Body of pancreas (tissue), 4 donors: ENCODE measurements at regions not wholly inside any gene's neighbourhood (a gene's known extent, or its start where the extent isn't known, plus 50 kb on each side); places are given as distances from the start of the nearest gene placed in this dataset.
"Not testable (repeated sequence)": the region's sequence is repeated elsewhere in the genome, so short reads cannot be mapped to it uniquely, and the experiment has no call there.

Source experiments
- ATAC-seq: fragments of 150-250 bp; one replicate; pipeline ENCODE4 v1.9.1; 2016
- DNase-seq, 4 donors: peaks; one replicate each; pipeline ENCODE4 v3.0.0-alpha.2; 2019
- H3K27ac ChIP-seq, 4 donors: fragments of 200-600 bp; sonication (generic); 1 replicate in 3 of 4; 2 replicates in 1 of 4; pipeline versions ENCODE4 v1.5.1 to v1.6.1; 2016 to 2019; ENCODE audit warnings: mild to moderate bottlenecking in 1 of 4, mixed read lengths in 1 of 4, moderate library complexity in 1 of 4
- H3K27me3 ChIP-seq, 2 donors: fragments of 200-600 bp; sonication (generic); one replicate each; pipeline ENCODE4 v1.6.0; 2016; ENCODE audit warnings: mild to moderate bottlenecking in 1 of 2
- H3K36me3 ChIP-seq, 2 donors: fragments of 200-600 bp; sonication (generic); replicated peaks in 1 of 2; 2 replicates each; pipeline ENCODE4 v1.5.1; 2016; ENCODE audit warnings: low read depth in 2 of 2; ENCODE audit not compliant: insufficient read depth in 1 of 2
- H3K4me1 ChIP-seq: fragments of 200-600 bp; sonication (generic); one replicate; pipeline ENCODE4 v1.6.0; 2016
- H3K4me3 ChIP-seq, 2 donors: fragments of 200-600 bp; sonication (generic); 1 replicate in 1 of 2; 2 replicates in 1 of 2; pipeline ENCODE4 v1.5.1; 2016 to 2019
- H3K9me3 ChIP-seq, 3 donors: fragments of 200-600 bp; sonication (generic); 1 replicate in 2 of 3; 2 replicates in 1 of 3; pipeline ENCODE4 v1.5.1; 2016
- POLR2A ChIP-seq, 3 donors: fragments of 450-650 bp; IDR thresholded peaks; one replicate each; pipeline ENCODE4 v1.6.1; 2016; ENCODE audit warnings: antibody characterized with exemption in 3 of 3, mild to moderate bottlenecking in 2 of 3
- WGBS, 2 donors: methylation state at CpG; one replicate each; pipeline ENCODE4 v1.1.5; 2017; 5-methylcytosine and 5-hydroxymethylcytosine counted together
- intact Hi-C: fragments of 100-400 bp; cut with DNase I; formaldehyde crosslinking; loops from one replicate; pipeline ENCODE4 v1.15.1; 2023
- TF ChIP-seq, protein P1 (sequence below), 7 experiments: fragments of 450-650 bp in 4 of 7; fragments of 200-600 bp in 3 of 7; sonication (generic) in 3 of 7; IDR thresholded peaks; one replicate each; pipeline ENCODE4 v1.5.1; 2016 to 2019; ENCODE audit warnings: antibody characterized with exemption in 7 of 7

GRCh38 chr1:163596106-163596505 is 274.4 kb downstream of the NUF2 start:
- intact Hi-C loops, H3K9me3 ChIP-seq, H3K27me3 ChIP-seq, DNase-seq, H3K4me3 ChIP-seq, ATAC-seq, H3K4me1 ChIP-seq, H3K36me3 ChIP-seq, H3K27ac ChIP-seq: not testable (repeated sequence)
- WGBS, 2 donors, result 61 to 76% methylated on average over 3 of the region's 3 CpGs

DNA sequence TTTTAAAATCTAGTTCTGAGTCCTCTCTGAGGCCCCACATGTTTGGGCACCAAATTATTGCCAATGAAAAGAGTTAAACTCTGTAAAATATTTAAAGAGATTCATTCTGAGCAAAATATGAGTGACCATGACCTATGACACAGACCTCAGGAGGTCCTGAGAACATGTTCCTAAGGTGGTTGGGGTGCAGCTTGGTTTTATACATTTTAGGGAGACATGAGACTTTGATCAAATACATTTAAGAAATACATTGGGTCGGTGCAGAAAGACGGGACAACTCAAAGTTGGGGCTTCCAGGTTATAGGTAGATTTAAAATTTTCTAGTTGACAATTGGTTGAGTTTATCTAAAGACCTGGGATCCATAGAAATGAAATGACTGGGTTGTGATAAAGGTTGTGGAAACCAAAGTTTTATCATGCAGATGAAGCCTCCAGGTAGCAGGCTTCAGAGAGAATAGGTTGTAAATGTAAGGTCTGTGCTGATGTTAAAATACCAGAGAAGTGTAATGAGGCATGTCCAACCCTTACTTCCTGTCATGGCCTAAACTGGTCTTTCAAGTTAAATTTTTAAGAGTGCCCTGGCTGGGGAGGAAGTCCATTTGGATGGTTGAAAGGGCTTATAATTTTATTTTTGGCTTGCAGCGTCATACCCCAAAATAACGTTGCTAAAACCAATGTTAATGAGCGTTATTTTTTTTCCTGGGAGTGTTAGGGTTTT is 274.9 kb downstream of the NUF2 start:
- Histone ChIP-seq H3K36me3 (no peaks in the 10 kb centered on the region), H3K27me3 (no peaks in the 10 kb centered on the region), H3K4me1 (no peaks in the 10 kb centered on the region), H3K27ac (no peak overlapping the region), H3K9me3 (no peaks in the 10 kb centered on the region), H3K4me3 (no peak overlapping the region)
- 46 to 50% methylated on average over 5 of the region's 5 CpGs for WGBS, 2 donors
- intact Hi-C loops, result no loop called here
- ATAC-seq, result no peak
- TF ChIP-seq, protein P1, sequence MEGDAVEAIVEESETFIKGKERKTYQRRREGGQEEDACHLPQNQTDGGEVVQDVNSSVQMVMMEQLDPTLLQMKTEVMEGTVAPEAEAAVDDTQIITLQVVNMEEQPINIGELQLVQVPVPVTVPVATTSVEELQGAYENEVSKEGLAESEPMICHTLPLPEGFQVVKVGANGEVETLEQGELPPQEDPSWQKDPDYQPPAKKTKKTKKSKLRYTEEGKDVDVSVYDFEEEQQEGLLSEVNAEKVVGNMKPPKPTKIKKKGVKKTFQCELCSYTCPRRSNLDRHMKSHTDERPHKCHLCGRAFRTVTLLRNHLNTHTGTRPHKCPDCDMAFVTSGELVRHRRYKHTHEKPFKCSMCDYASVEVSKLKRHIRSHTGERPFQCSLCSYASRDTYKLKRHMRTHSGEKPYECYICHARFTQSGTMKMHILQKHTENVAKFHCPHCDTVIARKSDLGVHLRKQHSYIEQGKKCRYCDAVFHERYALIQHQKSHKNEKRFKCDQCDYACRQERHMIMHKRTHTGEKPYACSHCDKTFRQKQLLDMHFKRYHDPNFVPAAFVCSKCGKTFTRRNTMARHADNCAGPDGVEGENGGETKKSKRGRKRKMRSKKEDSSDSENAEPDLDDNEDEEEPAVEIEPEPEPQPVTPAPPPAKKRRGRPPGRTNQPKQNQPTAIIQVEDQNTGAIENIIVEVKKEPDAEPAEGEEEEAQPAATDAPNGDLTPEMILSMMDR (IDR thresholded peaks at IDR 0.05), result no peak
- TF ChIP-seq POLR2A (IDR thresholded peaks at IDR 0.05), result no peak
- DNase-seq, result no peak

- no peaks in the 10 kb centered on the region for H3K27me3 ChIP-seq
- no peak for ATAC-seq
- H3K4me1 ChIP-seq, result no peaks in the 10 kb centered on the region
- H3K9me3 ChIP-seq, result no peaks in the 10 kb centered on the region
- no peak for DNase-seq
- TF ChIP-seq, protein P1 (IDR thresholded peaks at IDR 0.05), result no peak
- no peak for TF ChIP-seq POLR2A (IDR thresholded peaks at IDR 0.05)
- H3K27ac ChIP-seq, result no peak overlapping the region
- intact Hi-C loops, result no loop called here
- WGBS, 2 donors, result 65 to 74% methylated on average over 6 of the region's 6 CpGs
- no peak overlapping the region for H3K4me3 ChIP-seq
- no peaks in the 10 kb centered on the region for H3K36me3 ChIP-seq
Observed at GRCh38 chr1:163604321-163604720, 282.6 kb downstream of the NUF2 start.

- ATAC-seq (no peak), DNase-seq (no peak)
- Histone ChIP-seq H3K4me1 (no peaks in the 10 kb centered on the region), H3K36me3 (no peaks in the 10 kb centered on the region), H3K27me3 (no peaks in the 10 kb centered on the region), H3K27ac (no peak overlapping the region), H3K4me3 (no peak overlapping the region), H3K9me3 (no peaks in the 10 kb centered on the region)
- 61 to 62% methylated on average over 3 of the region's 3 CpGs for WGBS, 2 donors
- no peak for TF ChIP-seq POLR2A (IDR thresholded peaks at IDR 0.05)
- TF ChIP-seq, protein P1 (IDR thresholded peaks at IDR 0.05), result no peak
- intact Hi-C loops, result no loop called here
Observed at GRCh38 chr1:163604896-163605295, 283.1 kb downstream of the NUF2 start.

GRCh38 chr1:163608979-163609378 is 287.2 kb downstream of the NUF2 start:
- Histone ChIP-seq H3K27ac (no peak overlapping the region), H3K4me3 (no peak overlapping the region), H3K36me3 (no peaks in the 10 kb centered on the region), H3K27me3 (no peaks in the 10 kb centered on the region), H3K4me1 (no peaks in the 10 kb centered on the region), H3K9me3 (no peaks in the 10 kb centered on the region)
- TF ChIP-seq POLR2A (IDR thresholded peaks at IDR 0.05), result no peak
- TF ChIP-seq, protein P1 (IDR thresholded peaks at IDR 0.05), result no peak
- 40 to 55% methylated on average over 2 of the region's 2 CpGs for WGBS, 2 donors
- ATAC-seq (no peak), DNase-seq (no peak)
- intact Hi-C loops, result no loop called here
